Natural killer cell (primary cell): ENCODE measurements at regions not wholly inside any gene's neighbourhood (a gene's known extent, or its start where the extent isn't known, plus 50 kb on each side); places are given as distances from the start of the nearest gene placed in this dataset.

Experiments
- ATAC-seq, 3 donors: fragments of 150-1000 bp in 2 of 3; fragments of 200-7000 bp in 1 of 3; cut with Tn5 transposase; 1 replicate in 1 of 3; 2 replicates in 2 of 3; pipeline ENCODE4 v1.10.0; 2021; ENCODE audit warnings: mild to moderate bottlenecking in 2 of 3, moderate library complexity in 2 of 3
- DNase-seq, 2 donors: peaks; one replicate each; pipeline versions ENCODE4 v3.0.0 to v3.0.0-alpha.2; 2013 to 2021; ENCODE audit warnings: mixed read lengths in 1 of 2
- H3K27ac ChIP-seq: one replicate; pipeline ENCODE4 v1.5.1; 2013; ENCODE audit warnings: mild to moderate bottlenecking, low read length
- H3K27me3 ChIP-seq: one replicate; pipeline ENCODE4 v1.6.1; 2013; ENCODE audit warnings: low read length; ENCODE audit not compliant: control insufficient read depth, insufficient read depth
- H3K36me3 ChIP-seq: one replicate; pipeline ENCODE4 v1.6.1; 2013; ENCODE audit warnings: low read length; ENCODE audit not compliant: control insufficient read depth, insufficient read depth
- H3K4me1 ChIP-seq: one replicate; pipeline ENCODE4 v1.6.1; 2013; ENCODE audit warnings: low read length; ENCODE audit not compliant: control insufficient read depth, insufficient read depth
- H3K4me3 ChIP-seq: one replicate; pipeline ENCODE4 v1.5.1; 2013; ENCODE audit warnings: low read length
- H3K9me3 ChIP-seq: one replicate; pipeline ENCODE4 v1.6.1; 2013; ENCODE audit warnings: low read length; ENCODE audit not compliant: control insufficient read depth, insufficient read depth
- H3K27ac Mint-ChIP-seq, 2 donors: one replicate each; pipeline ENCODE4 v1.8.0; 2022; ENCODE audit warnings: mild to moderate bottlenecking in 2 of 2, mixed read lengths in 2 of 2, moderate library complexity in 1 of 2
- H3K27me3 Mint-ChIP-seq, 2 donors: one replicate each; pipeline ENCODE4 v1.8.0; 2022; ENCODE audit warnings: low read depth in 2 of 2, mixed read lengths in 2 of 2
- H3K36me3 Mint-ChIP-seq: one replicate; pipeline ENCODE4 v1.8.0; 2022; ENCODE audit warnings: mixed read lengths
- H3K4me1 Mint-ChIP-seq, 2 donors: one replicate each; pipeline ENCODE4 v1.8.0; 2022; ENCODE audit warnings: mixed read lengths in 2 of 2
- H3K4me3 Mint-ChIP-seq: one replicate; pipeline ENCODE4 v1.8.0; 2022; ENCODE audit warnings: mild to moderate bottlenecking, moderate library complexity, mixed read lengths
- H3K9me3 Mint-ChIP-seq, 2 donors: one replicate each; pipeline ENCODE4 v1.8.0; 2022; ENCODE audit warnings: mixed read lengths in 2 of 2
- CTCF ChIP-seq: fragments of 200-600 bp; IDR thresholded peaks from one replicate; pipeline ENCODE4 v1.8.0; 2022; ENCODE audit warnings: antibody characterized with exemption
- WGBS: methylation state at CpG from one replicate; pipeline ENCODE4 v1.1.7; 2013; ENCODE audit warnings: missing lambda C conversion rate; ENCODE audit not compliant: insufficient coverage; 5-methylcytosine and 5-hydroxymethylcytosine counted together
- intact Hi-C: fragments of 100-400 bp; cut with micrococcal nuclease; formaldehyde crosslinking; loops from one replicate; pipeline ENCODE4 v1.14.2; 2022

- Histone ChIP-seq H3K4me3 (no peak overlapping the region), H3K36me3 (no peaks in the 10 kb centered on the region), H3K4me1 (no peaks in the 10 kb centered on the region), H3K27ac (no peak overlapping the region), H3K9me3 (peaks cover 25% of the 10 kb centered on the region), H3K27me3 (no peaks in the 10 kb centered on the region)
- Mint-ChIP-seq H3K4me1 (no peaks in the 10 kb centered on the region), H3K4me3 (no peak overlapping the region), H3K27ac (no peak overlapping the region), H3K36me3 (no peaks in the 10 kb centered on the region), H3K27me3 (no peaks in the 10 kb centered on the region), H3K9me3 (no peaks in the 10 kb centered on the region)
- WGBS = 98% methylated on average over 5 of the region's 9 CpGs
- DNase-seq (no peak), ATAC-seq (no peak)
- no peak for TF ChIP-seq CTCF
- intact Hi-C loops = no loop called here
Measured at GRCh38 chr5:3234566-3234965, 361.1 kb upstream of the IRX1 start.

GRCh38 chr5:3230941-3231340, 364.7 kb upstream of the IRX1 start:
- Histone ChIP-seq H3K27ac (no peak overlapping the region), H3K9me3 (peaks cover 7% of the 10 kb centered on the region), H3K36me3 (no peaks in the 10 kb centered on the region), H3K4me3 (no peak overlapping the region), H3K4me1 (no peaks in the 10 kb centered on the region), H3K27me3 (no peaks in the 10 kb centered on the region)
- Mint-ChIP-seq H3K4me3 (no peak overlapping the region), H3K9me3 (peaks cover 0 to 6% of the 10 kb centered on the region in 2 donors), H3K4me1 (no peaks in the 10 kb centered on the region), H3K27ac (no peak overlapping the region), H3K27me3 (no peaks in the 10 kb centered on the region), H3K36me3 (no peaks in the 10 kb centered on the region)
- 88% methylated on average over 10 of the region's 10 CpGs for WGBS
- no peak for TF ChIP-seq CTCF
- intact Hi-C loops = no loop called here
- DNase-seq (no peak), ATAC-seq (no peak)

- ATAC-seq (no peak), DNase-seq (no peak)
- Histone ChIP-seq H3K36me3 (no peaks in the 10 kb centered on the region), H3K27me3 (no peaks in the 10 kb centered on the region), H3K4me1 (no peaks in the 10 kb centered on the region), H3K4me3 (no peak overlapping the region), H3K9me3 (peaks cover under 1% of the 10 kb centered on the region), H3K27ac (no peak overlapping the region)
- Mint-ChIP-seq H3K36me3 (no peaks in the 10 kb centered on the region), H3K27me3 (no peaks in the 10 kb centered on the region), H3K27ac (no peak overlapping the region), H3K4me3 (no peak overlapping the region), H3K4me1 (no peaks in the 10 kb centered on the region), H3K9me3 (peaks cover 0 to 6% of the 10 kb centered on the region in 2 donors)
- intact Hi-C loops = no loop called here
- no peak for TF ChIP-seq CTCF
- WGBS = 91% methylated on average over 5 of the region's 5 CpGs
Measured at GRCh38 chr5:3230254-3230653, 365.4 kb upstream of the IRX1 start.

- no peak overlapping the region for H3K4me3 Mint-ChIP-seq
- 83% methylated on average over 9 of the region's 12 CpGs for WGBS
- no peak overlapping the region for H3K27ac Mint-ChIP-seq
- no peak for TF ChIP-seq CTCF
- intact Hi-C loops = no loop called here
- Histone ChIP-seq H3K27me3 (no peaks in the 10 kb centered on the region), H3K27ac (no peak overlapping the region), H3K4me1 (no peaks in the 10 kb centered on the region), H3K36me3 (no peaks in the 10 kb centered on the region), H3K9me3 (no peaks in the 10 kb centered on the region), H3K4me3 (no peak overlapping the region)
- ATAC-seq (no peak), DNase-seq (no peak)
- H3K27me3 Mint-ChIP-seq = no peaks in the 10 kb centered on the region
- H3K36me3 Mint-ChIP-seq = no peaks in the 10 kb centered on the region
- peaks cover 0 to 6% of the 10 kb centered on the region in 2 donors for H3K9me3 Mint-ChIP-seq
- no peaks in the 10 kb centered on the region for H3K4me1 Mint-ChIP-seq
Measured at GRCh38 chr5:3226196-3226920, 369.3 kb upstream of the IRX1 start.
